MCF 10A (cell line): ENCODE measurements at regions not wholly inside any gene's neighbourhood (a gene's known extent, or its start where the extent isn't known, plus 50 kb on each side); places are given as distances from the start of the nearest gene placed in this dataset.

Source experiments
- BruUV-seq: library from RNA; stranded (reverse); fragments of 400-500 nt; replicated peaks from 2 replicates; lab custom pipeline; 2021; lab: Mats Ljungman, UMichigan
- CTCF ChIA-PET: fragments of 300-600 bp; sonication (Branson Sonifier 250); formaldehyde crosslinking; extraction: SDS; loops from one replicate; lab custom pipeline; 2021; ENCODE audit warnings: antibody characterized with exemption, inconsistent platforms; lab: Yijun Ruan, JAX
- POLR2A ChIA-PET: fragments of 300-600, 350-650 bp; sonication (Branson Sonifier 250); formaldehyde crosslinking; extraction: SDS; loops from one replicate; lab custom pipeline; 2020; ENCODE audit warnings: antibody characterized with exemption, inconsistent platforms; lab: Yijun Ruan, JAX
- DNase-seq: peaks from one replicate; pipeline ENCODE4 v3.0.0-alpha.2; 2018; ENCODE audit not compliant: unreplicated experiment
- H3K27ac Mint-ChIP-seq: one replicate; pipeline ENCODE4 v1.8.0; 2022; ENCODE audit warnings: mild to moderate bottlenecking, low read depth, mixed read lengths; ENCODE audit not compliant: unreplicated experiment
- H3K27me3 Mint-ChIP-seq: one replicate; pipeline ENCODE4 v1.8.0; 2022; ENCODE audit warnings: mixed read lengths; ENCODE audit not compliant: insufficient read depth, unreplicated experiment
- H3K36me3 Mint-ChIP-seq: one replicate; pipeline ENCODE4 v1.8.0; 2022; ENCODE audit warnings: mild to moderate bottlenecking, moderate library complexity, mixed read lengths; ENCODE audit not compliant: insufficient read depth, unreplicated experiment
- H3K4me1 Mint-ChIP-seq: one replicate; pipeline ENCODE4 v1.8.0; 2022; ENCODE audit warnings: mixed read lengths; ENCODE audit not compliant: insufficient read depth, unreplicated experiment
- H3K4me3 Mint-ChIP-seq: one replicate; pipeline ENCODE4 v1.8.0; 2022; ENCODE audit warnings: mild to moderate bottlenecking, moderate library complexity, mixed read lengths; ENCODE audit not compliant: unreplicated experiment
- H3K9me3 Mint-ChIP-seq: one replicate; pipeline ENCODE4 v1.8.0; 2022; ENCODE audit warnings: mixed read lengths; ENCODE audit not compliant: unreplicated experiment
- CTCF ChIP-seq: fragments of 200-600 bp; IDR thresholded peaks from one replicate; pipeline ENCODE4 v1.8.0; 2022; ENCODE audit warnings: antibody characterized with exemption, mild to moderate bottlenecking; ENCODE audit not compliant: unreplicated experiment
- intact Hi-C: fragments of 100-400 bp; cut with micrococcal nuclease; formaldehyde crosslinking; loops from 2 replicates; pipeline ENCODE4 v1.14.1; 2022

GRCh38 chr3:13171704-13172643, 98.7 kb upstream of the IQSEC1 start:
- no TSS peak for BruUV-seq
- DNase-seq = no peak

GRCh38 chr3:13170317-13170716, 97.1 kb upstream of the IQSEC1 start:
- H3K27me3 Mint-ChIP-seq = peaks cover 21% of the 10 kb centered on the region
- BruUV-seq = no TSS peak
- H3K36me3 Mint-ChIP-seq = no peaks in the 10 kb centered on the region
- H3K4me3 Mint-ChIP-seq = no peak overlapping the region
- CTCF ChIA-PET = interaction anchor here (0.7 kb wide), 1 partner anchor 228 kb away, joined by 4 read pairs; no protein-coding TSS in a partner anchor
- DNase-seq = no peak
- POLR2A ChIA-PET = no interaction called here
- no peaks in the 10 kb centered on the region for H3K4me1 Mint-ChIP-seq
- H3K9me3 Mint-ChIP-seq = no peaks in the 10 kb centered on the region
- intact Hi-C loops = no loop called here
- H3K27ac Mint-ChIP-seq = no peak overlapping the region
- TF ChIP-seq CTCF = no peak

More at GRCh38 chr3:13171704-13172643, 98.7 kb upstream of the IQSEC1 start:
- Mint-ChIP-seq H3K4me3 (no peak overlapping the region), H3K27me3 (peaks cover 27% of the 10 kb centered on the region), H3K27ac (no peak overlapping the region), H3K36me3 (no peaks in the 10 kb centered on the region), H3K9me3 (peaks cover 5% of the 10 kb centered on the region), H3K4me1 (no peaks in the 10 kb centered on the region)
- POLR2A ChIA-PET = interaction anchor here (0.6 kb wide), 1 partner anchor 468 kb away, joined by 3 read pairs; no protein-coding TSS in a partner anchor
- intact Hi-C loops = no loop called here
- CTCF ChIA-PET = interaction anchor here (0.7 to 0.8 kb wide), 2 partner anchors 80 to 186 kb away, joined by 3 to 4 read pairs; no protein-coding TSS in a partner anchor
- no peak for TF ChIP-seq CTCF

GRCh38 chr3:13168391-13168790, 95.2 kb upstream of the IQSEC1 start:
- H3K9me3 Mint-ChIP-seq = no peaks in the 10 kb centered on the region
- TF ChIP-seq CTCF = no peak
- H3K4me1 Mint-ChIP-seq = no peaks in the 10 kb centered on the region
- H3K4me3 Mint-ChIP-seq = no peak overlapping the region
- BruUV-seq = no TSS peak
- DNase-seq = no peak
- no peak overlapping the region for H3K27ac Mint-ChIP-seq
- ChIA-PET CTCF (interaction anchor here (0.7 kb wide), 1 partner anchor 86 kb away, joined by 3 read pairs; no protein-coding TSS in a partner anchor), POLR2A (no interaction called here)
- intact Hi-C loops = no loop called here
- H3K36me3 Mint-ChIP-seq = no peaks in the 10 kb centered on the region
- peaks cover 37% of the 10 kb centered on the region for H3K27me3 Mint-ChIP-seq

- intact Hi-C loops = no loop called here
- H3K27ac Mint-ChIP-seq = no peak overlapping the region
- ChIA-PET CTCF (interaction anchor here (0.7 kb wide), 1 partner anchor 87 kb away, joined by 3 read pairs; no protein-coding TSS in a partner anchor), POLR2A (no interaction called here)
- no peak for DNase-seq
- BruUV-seq = no TSS peak
- peaks cover 37% of the 10 kb centered on the region for H3K27me3 Mint-ChIP-seq
- H3K36me3 Mint-ChIP-seq = no peaks in the 10 kb centered on the region
- H3K4me1 Mint-ChIP-seq = no peaks in the 10 kb centered on the region
- TF ChIP-seq CTCF = no peak
- no peak overlapping the region for H3K4me3 Mint-ChIP-seq
- no peaks in the 10 kb centered on the region for H3K9me3 Mint-ChIP-seq
Measured at GRCh38 chr3:13167829-13168228, 94.6 kb upstream of the IQSEC1 start.
